Islet precursor cell (in vitro differentiated cells): ENCODE measurements at regions not wholly inside any gene's neighbourhood (a gene's known extent, or its start where the extent isn't known, plus 50 kb on each side); places are given as distances from the start of the nearest gene placed in this dataset.
"Not testable (repeated sequence)": the region's sequence is repeated elsewhere in the genome, so short reads cannot be mapped to it uniquely, and the experiment has no call there.

Source experiments
- DNase-seq: peaks from one replicate; pipeline ENCODE4 v3.0.0-alpha.2; 2018

- no peak for DNase-seq
These were observed 193.5 kb upstream of the SOX2 start for GRCh38 chr3:181518222-181518621.

- no peak for DNase-seq
These were observed 198.9 kb upstream of the SOX2 start for GRCh38 chr3:181512787-181513186.

- no peak for DNase-seq
These were observed 201.2 kb upstream of the SOX2 start for GRCh38 chr3:181510500-181510899.

GRCh38 chr3:181497358-181497757 is 214.4 kb upstream of the SOX2 start:
- no peak for DNase-seq

GRCh38 chr3:181493423-181493822 is 218.3 kb upstream of the SOX2 start:
- DNase-seq, result no peak

- DNase-seq, result no peak
These were observed 223.2 kb upstream of the SOX2 start for GRCh38 chr3:181488536-181488935.

- no peak for DNase-seq
These were observed 224.3 kb upstream of the SOX2 start for GRCh38 chr3:181487236-181487978.

- DNase-seq, result no peak
These were observed 225.4 kb upstream of the SOX2 start for GRCh38 chr3:181486141-181486885.

GRCh38 chr3:181484026-181484425 is 227.7 kb upstream of the SOX2 start:
- no peak for DNase-seq

GRCh38 chr3:181475146-181475545 is 236.6 kb upstream of the SOX2 start:
- not testable (repeated sequence) for DNase-seq

GRCh38 chr3:181470349-181470748 is 241.4 kb upstream of the SOX2 start:
- DNase-seq, result no peak

- DNase-seq, result no peak
These were observed 247.6 kb upstream of the SOX2 start for GRCh38 chr3:181464033-181464694.

GRCh38 chr3:181461381-181461780 is 250.3 kb upstream of the SOX2 start:
- DNase-seq, result no peak

- no peak for DNase-seq
These were observed 252.2 kb upstream of the SOX2 start for GRCh38 chr3:181459516-181459915.

GRCh38 chr3:181458857-181459256 is 252.9 kb upstream of the SOX2 start:
- DNase-seq, result no peak

- DNase-seq, result no peak
These were observed 254.0 kb upstream of the SOX2 start for GRCh38 chr3:181457756-181458155.

- no peak for DNase-seq
These were observed 254.5 kb upstream of the SOX2 start for GRCh38 chr3:181457190-181457589.

- no peak for DNase-seq
These were observed 256.4 kb upstream of the SOX2 start for GRCh38 chr3:181455276-181455675.

- DNase-seq, result no peak
These were observed 257.2 kb upstream of the SOX2 start for GRCh38 chr3:181454451-181455027.

- no peak for DNase-seq
These were observed 265.0 kb upstream of the SOX2 start for GRCh38 chr3:181446741-181447140.

GRCh38 chr3:181442066-181442465 is 269.7 kb upstream of the SOX2 start:
- no peak for DNase-seq

GRCh38 chr3:181432992-181433391 is 278.7 kb upstream of the SOX2 start:
- no peak for DNase-seq

GRCh38 chr3:181431748-181432147 is 280.0 kb upstream of the SOX2 start:
- DNase-seq, result no peak

GRCh38 chr3:181425074-181425473 is 286.7 kb upstream of the SOX2 start:
- no peak for DNase-seq
